ENCODE measurements at regions not wholly inside any gene's neighbourhood (a gene's known extent, or its start where the extent isn't known, plus 50 kb on each side); places are given as distances from the start of the nearest gene placed in this dataset.

GRCh38 chr2:37781028-37781427 lies 109.6 kb upstream of the CDC42EP3 start:
- Histone ChIP-seq H3K27ac (ENCODE audit: low read depth) (no peak overlapping the region), H3K36me3 (ENCODE audit: insufficient read depth) (no peaks in the 10 kb centered on the region), H3K4me3 (ENCODE audit: low read depth, low read length) (no peak overlapping the region), H3K4me1 (ENCODE audit: insufficient read depth) (peaks cover 3% of the 10 kb centered on the region)
- no peak for DNase-seq (ENCODE audit: extremely low spot score)
- 74% methylated on average over 5 of the region's 5 CpGs for WGBS

DNA sequence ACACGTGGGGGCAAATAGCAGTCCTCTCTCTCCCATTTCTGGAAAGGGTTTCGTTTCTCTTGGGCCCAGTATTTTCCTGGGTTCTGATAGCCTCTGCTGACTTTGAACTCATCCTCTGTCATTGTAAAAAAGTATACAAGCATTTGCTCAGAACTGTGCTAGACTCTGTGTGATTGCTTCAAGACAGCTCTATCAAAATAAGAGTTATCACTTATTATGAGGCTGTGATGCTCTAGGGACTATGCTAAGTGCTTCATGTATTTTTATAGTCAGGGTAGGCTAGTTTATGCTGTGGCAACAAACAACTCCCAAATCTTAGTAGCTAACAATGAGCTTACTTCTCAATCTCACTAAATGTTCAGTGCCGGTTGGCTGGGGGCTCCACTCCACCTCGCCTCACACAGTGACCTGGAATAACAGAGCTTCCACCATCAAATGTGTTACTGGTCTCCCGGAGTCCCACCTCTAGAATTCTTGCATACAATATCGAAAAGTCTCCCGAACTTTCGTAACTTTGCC lies 110.8 kb upstream of the CDC42EP3 start:
- peaks cover 3% of the 10 kb centered on the region for H3K4me1 ChIP-seq (ENCODE audit: insufficient read depth)
- WGBS = 56% methylated on average over 8 of the region's 8 CpGs
- H3K4me3 ChIP-seq (ENCODE audit: low read depth, low read length) = no peak overlapping the region
- H3K36me3 ChIP-seq (ENCODE audit: insufficient read depth) = no peaks in the 10 kb centered on the region
- H3K27ac ChIP-seq (ENCODE audit: low read depth) = no peak overlapping the region
- DNase-seq (ENCODE audit: extremely low spot score) = no peak

DNA sequence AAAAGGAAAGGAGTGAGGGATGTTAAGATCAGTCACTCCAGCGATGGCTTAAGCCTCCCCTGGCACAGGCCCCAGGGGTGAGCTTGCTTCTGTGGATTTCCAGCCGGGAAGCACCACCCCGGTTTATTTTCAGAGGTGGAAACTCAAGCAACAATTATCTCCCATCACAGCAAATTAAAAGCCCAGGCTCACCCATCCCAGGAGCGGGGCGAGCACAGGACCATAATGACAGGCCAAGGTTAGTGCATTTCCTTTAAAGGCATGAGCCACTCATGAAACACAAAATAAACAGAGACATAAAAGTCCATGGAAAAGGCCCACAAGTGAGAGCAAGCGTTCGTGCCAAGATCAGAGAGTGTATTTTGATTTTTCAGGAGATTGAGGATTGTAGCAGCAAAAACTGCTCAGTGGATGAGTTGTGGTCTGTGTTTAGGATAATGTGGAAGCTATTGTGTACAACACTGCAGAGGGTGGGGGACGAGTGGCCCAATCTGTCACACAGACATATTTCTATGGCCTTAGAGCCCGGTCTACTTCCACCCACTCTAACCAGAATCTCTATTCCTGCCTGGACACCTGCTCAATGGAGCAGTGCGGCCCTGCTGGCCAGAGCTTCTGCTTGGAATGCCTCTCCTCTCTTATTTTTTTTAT lies 111.4 kb upstream of the CDC42EP3 start:
- H3K4me3 ChIP-seq (ENCODE audit: low read depth, low read length) = no peak overlapping the region
- no peak overlapping the region for H3K27ac ChIP-seq (ENCODE audit: low read depth)
- H3K36me3 ChIP-seq (ENCODE audit: insufficient read depth) = no peaks in the 10 kb centered on the region
- WGBS = 33% methylated on average over 10 of the region's 10 CpGs
- DNase-seq (ENCODE audit: extremely low spot score) = no peak
- peaks cover 3% of the 10 kb centered on the region for H3K4me1 ChIP-seq (ENCODE audit: insufficient read depth)

- Histone ChIP-seq H3K36me3 (ENCODE audit: insufficient read depth) (no peaks in the 10 kb centered on the region), H3K4me1 (ENCODE audit: insufficient read depth) (peaks cover 3% of the 10 kb centered on the region), H3K4me3 (ENCODE audit: low read depth, low read length) (no peak overlapping the region), H3K27ac (ENCODE audit: low read depth) (no peak overlapping the region)
- WGBS = 59% methylated on average over 4 of the region's 4 CpGs
- DNase-seq (ENCODE audit: extremely low spot score) = no peak
Measured at GRCh38 chr2:37783545-37783944, 112.1 kb upstream of the CDC42EP3 start.

DNA sequence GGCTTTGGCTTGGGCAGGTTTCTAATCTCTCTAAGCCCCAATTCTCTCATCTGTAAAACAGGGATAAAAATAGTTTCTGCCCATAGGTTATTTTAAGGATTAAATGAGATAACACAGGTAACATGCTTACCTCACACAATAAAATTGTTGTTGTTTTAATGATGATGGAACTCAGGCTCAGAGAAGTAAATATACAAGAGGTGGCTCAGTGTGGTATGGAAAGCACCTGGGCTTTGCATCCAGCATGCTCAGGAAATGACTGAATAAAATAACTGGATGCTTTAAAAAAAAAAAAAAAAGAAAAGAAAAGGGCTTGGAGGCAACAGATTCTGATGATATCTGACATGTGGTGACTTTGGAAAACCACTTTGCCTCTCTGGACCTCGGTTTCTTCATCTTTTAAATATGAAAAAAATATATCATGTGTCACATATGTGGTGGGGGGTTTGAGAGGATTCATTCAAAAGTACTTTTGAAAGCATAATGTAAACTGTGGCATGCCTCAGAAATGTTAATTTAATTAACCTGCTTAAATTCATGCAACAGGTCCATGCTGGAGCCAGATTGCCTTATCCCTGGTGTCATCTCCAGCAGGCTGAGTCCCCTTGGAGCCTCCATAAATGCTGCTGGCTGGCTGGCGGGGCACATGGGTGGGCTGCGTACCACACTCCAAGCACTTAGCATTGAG lies 112.8 kb upstream of the CDC42EP3 start:
- Histone ChIP-seq H3K4me3 (ENCODE audit: low read depth, low read length) (no peak overlapping the region), H3K27ac (ENCODE audit: low read depth) (no peak overlapping the region), H3K36me3 (ENCODE audit: insufficient read depth) (no peaks in the 10 kb centered on the region), H3K4me1 (ENCODE audit: insufficient read depth) (peaks cover 3% of the 10 kb centered on the region)
- no peak for DNase-seq (ENCODE audit: extremely low spot score)
- 93% methylated on average over 3 of the region's 3 CpGs for WGBS

DNA sequence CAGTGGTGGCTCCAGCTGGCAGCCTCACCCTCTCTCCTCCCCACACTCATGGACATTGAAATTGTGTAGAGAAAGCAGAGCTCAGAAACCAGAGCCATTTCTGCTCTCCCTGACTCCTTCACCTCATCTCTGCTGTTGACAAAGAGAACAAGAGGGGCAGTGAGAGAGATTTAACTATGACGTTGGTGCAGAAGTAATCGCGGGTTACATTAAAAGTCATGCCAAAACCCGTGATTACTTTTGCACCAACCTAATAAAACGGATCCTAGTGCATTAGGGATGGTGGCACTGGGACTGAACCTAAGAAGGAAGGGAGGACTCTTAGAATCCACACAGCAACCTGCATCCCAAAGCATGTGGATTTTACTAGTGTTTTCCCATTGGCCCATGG lies 113.3 kb upstream of the CDC42EP3 start:
- Histone ChIP-seq H3K4me3 (ENCODE audit: low read depth, low read length) (no peak overlapping the region), H3K36me3 (ENCODE audit: insufficient read depth) (no peaks in the 10 kb centered on the region), H3K27ac (ENCODE audit: low read depth) (no peak overlapping the region), H3K4me1 (ENCODE audit: insufficient read depth) (peaks cover 3% of the 10 kb centered on the region)
- DNase-seq (ENCODE audit: extremely low spot score) = no peak
- 77% methylated on average over 5 of the region's 5 CpGs for WGBS

DNA sequence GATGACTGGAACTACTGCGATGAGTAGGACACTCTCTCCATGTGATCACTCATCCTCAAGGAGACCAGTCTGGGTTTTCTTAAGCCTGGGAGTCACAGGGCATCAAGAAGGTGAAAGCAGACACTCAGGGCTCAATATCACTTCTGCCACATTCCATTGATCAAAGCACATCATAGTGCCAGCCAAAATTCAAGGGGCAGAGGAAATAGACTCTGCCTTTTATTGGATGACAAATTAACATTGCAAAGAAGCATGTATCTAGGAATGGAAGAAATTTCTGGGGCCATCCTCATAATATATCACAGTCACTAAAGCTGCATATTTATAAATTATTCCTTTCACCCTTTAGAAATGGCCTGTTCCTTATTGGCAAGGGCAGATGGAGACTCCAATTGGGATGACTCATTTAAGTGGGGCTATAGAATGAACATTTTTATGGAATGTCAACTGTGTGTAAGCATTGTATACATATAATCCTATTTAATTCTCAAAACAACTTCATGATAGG lies 114.8 kb upstream of the CDC42EP3 start:
- Histone ChIP-seq H3K4me3 (ENCODE audit: low read depth, low read length) (no peak overlapping the region), H3K27ac (ENCODE audit: low read depth) (no peak overlapping the region), H3K4me1 (ENCODE audit: insufficient read depth) (peaks cover 1% of the 10 kb centered on the region), H3K36me3 (ENCODE audit: insufficient read depth) (no peaks in the 10 kb centered on the region)
- WGBS = 96% methylated on average over 1 of the region's 1 CpG
- no peak for DNase-seq (ENCODE audit: extremely low spot score)

- Histone ChIP-seq H3K4me1 (ENCODE audit: insufficient read depth) (no peaks in the 10 kb centered on the region), H3K4me3 (ENCODE audit: low read depth, low read length) (no peak overlapping the region), H3K27ac (ENCODE audit: low read depth) (no peak overlapping the region), H3K36me3 (ENCODE audit: insufficient read depth) (no peaks in the 10 kb centered on the region)
- WGBS = 65% methylated on average over 5 of the region's 5 CpGs
- peak; percentile 80 for DNase-seq (ENCODE audit: extremely low spot score)
Measured at GRCh38 chr2:37786854-37787253, 115.4 kb upstream of the CDC42EP3 start.

GRCh38 chr2:37788602-37789209 lies 117.3 kb upstream of the CDC42EP3 start:
- H3K4me1 ChIP-seq (ENCODE audit: insufficient read depth) = no peaks in the 10 kb centered on the region
- H3K27ac ChIP-seq (ENCODE audit: low read depth) = no peak overlapping the region
- no peak for DNase-seq (ENCODE audit: extremely low spot score)
- H3K36me3 ChIP-seq (ENCODE audit: insufficient read depth) = no peaks in the 10 kb centered on the region
- H3K4me3 ChIP-seq (ENCODE audit: low read depth, low read length) = no peak overlapping the region

- Histone ChIP-seq H3K27ac (ENCODE audit: low read depth) (no peak overlapping the region), H3K4me3 (ENCODE audit: low read depth, low read length) (no peak overlapping the region), H3K4me1 (ENCODE audit: insufficient read depth) (no peaks in the 10 kb centered on the region), H3K36me3 (ENCODE audit: insufficient read depth) (no peaks in the 10 kb centered on the region)
- WGBS = 75% methylated on average over 2 of the region's 2 CpGs
- DNase-seq (ENCODE audit: extremely low spot score) = no peak
Measured at GRCh38 chr2:37790019-37790418, 118.6 kb upstream of the CDC42EP3 start.

GRCh38 chr2:37790462-37790861 lies 119.0 kb upstream of the CDC42EP3 start:
- H3K36me3 ChIP-seq (ENCODE audit: insufficient read depth) = no peaks in the 10 kb centered on the region
- no peaks in the 10 kb centered on the region for H3K4me1 ChIP-seq (ENCODE audit: insufficient read depth)
- H3K27ac ChIP-seq (ENCODE audit: low read depth) = no peak overlapping the region
- 87% methylated on average over 3 of the region's 3 CpGs for WGBS
- DNase-seq (ENCODE audit: extremely low spot score) = no peak
- no peak overlapping the region for H3K4me3 ChIP-seq (ENCODE audit: low read depth, low read length)

GRCh38 chr2:37792366-37792765 lies 120.9 kb upstream of the CDC42EP3 start:
- Histone ChIP-seq H3K4me3 (ENCODE audit: low read depth, low read length) (no peak overlapping the region), H3K36me3 (ENCODE audit: insufficient read depth) (no peaks in the 10 kb centered on the region), H3K27ac (ENCODE audit: low read depth) (no peak overlapping the region), H3K4me1 (ENCODE audit: insufficient read depth) (no peaks in the 10 kb centered on the region)
- WGBS = 77% methylated on average over 1 of the region's 1 CpG
- no peak for DNase-seq (ENCODE audit: extremely low spot score)

GRCh38 chr2:37793004-37793403 lies 121.6 kb upstream of the CDC42EP3 start:
- Histone ChIP-seq H3K36me3 (ENCODE audit: insufficient read depth) (no peaks in the 10 kb centered on the region), H3K27ac (ENCODE audit: low read depth) (no peak overlapping the region), H3K4me3 (ENCODE audit: low read depth, low read length) (no peak overlapping the region), H3K4me1 (ENCODE audit: insufficient read depth) (no peaks in the 10 kb centered on the region)
- WGBS = 94% methylated on average over 1 of the region's 1 CpG
- DNase-seq (ENCODE audit: extremely low spot score) = no peak

- no peak overlapping the region for H3K27ac ChIP-seq (ENCODE audit: low read depth)
Measured at GRCh38 chr2:37794717-37795116, 123.3 kb upstream of the CDC42EP3 start.

More at GRCh38 chr2:37794717-37795116, 123.3 kb upstream of the CDC42EP3 start:
- no peaks in the 10 kb centered on the region for H3K36me3 ChIP-seq (ENCODE audit: insufficient read depth)
- DNase-seq (ENCODE audit: extremely low spot score) = no peak
- H3K4me1 ChIP-seq (ENCODE audit: insufficient read depth) = no peaks in the 10 kb centered on the region
- no peak overlapping the region for H3K4me3 ChIP-seq (ENCODE audit: low read depth, low read length)
